ENCODE measurements at regions not wholly inside any gene's neighbourhood (a gene's known extent, or its start where the extent isn't known, plus 50 kb on each side); places are given as distances from the start of the nearest gene placed in this dataset.
A peak's percentile ranks its signal among the peaks of the same experiment; 100 is the strongest.

DNA sequence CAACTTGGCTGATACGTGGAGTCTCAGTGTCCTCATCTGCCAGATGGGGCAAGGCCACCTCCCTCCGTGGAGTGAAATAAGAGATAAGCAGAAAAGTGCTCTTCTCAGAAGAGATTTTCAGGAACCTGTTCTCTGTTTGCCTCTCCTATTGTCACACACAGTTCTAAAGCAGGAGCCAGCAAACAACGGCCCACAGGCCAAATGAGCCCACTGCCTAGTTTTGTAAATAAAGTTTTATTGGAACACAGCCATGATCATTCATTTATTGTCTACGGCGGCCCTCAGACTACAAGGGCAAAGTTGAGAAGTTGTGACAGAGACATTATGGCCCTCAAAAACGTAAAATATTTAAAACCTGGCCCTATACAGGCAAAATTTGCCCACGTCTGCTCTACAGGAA, 256.8 kb upstream of the IGF1R start:
- no peak for DNase-seq

DNA sequence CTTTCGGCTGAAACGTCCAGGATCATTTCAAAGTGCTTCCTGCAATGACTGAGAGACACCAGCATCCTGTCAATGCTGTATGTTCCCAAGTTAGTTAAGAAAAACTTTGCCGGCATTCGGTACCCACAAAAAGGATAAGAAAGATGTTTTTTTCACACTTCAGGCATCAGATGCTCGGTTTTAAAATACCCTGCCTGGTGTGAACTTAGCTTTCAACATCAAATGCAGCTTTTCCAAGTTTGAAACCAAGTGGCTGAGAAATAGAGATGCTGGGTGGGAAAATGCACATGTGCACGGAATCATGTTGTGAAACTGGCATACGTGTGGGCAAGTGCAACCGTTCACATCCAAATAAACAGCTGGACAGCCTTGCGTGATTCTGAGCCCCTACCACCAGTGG, 254.9 kb upstream of the IGF1R start:
- DNase-seq, result no peak

- DNase-seq, result no peak
Observed at GRCh38 chr15:98394546-98394945, 253.8 kb upstream of the IGF1R start.

- DNase-seq, result no peak
Observed at GRCh38 chr15:98395974-98396610, 252.2 kb upstream of the IGF1R start.

DNA sequence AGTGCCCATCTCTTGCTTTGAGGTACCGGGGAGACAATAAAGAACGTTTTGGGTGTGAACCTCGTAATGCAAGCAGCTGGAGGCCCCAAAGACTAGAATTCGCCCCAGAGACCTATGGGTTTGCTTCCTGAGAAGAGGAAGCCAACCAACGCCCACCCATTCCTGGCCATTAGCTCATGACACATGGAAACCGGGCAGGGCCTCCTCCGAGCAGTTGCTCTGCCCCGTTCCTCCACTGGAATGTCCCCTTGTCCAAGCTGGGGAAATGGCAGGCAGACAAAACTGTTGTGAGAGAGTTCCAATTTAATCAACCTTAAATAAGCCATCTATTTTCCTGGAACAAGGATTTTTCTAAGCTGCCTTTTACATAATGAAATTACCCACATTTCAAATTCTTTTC, 250.9 kb upstream of the IGF1R start:
- DNase-seq, result no peak

DNA sequence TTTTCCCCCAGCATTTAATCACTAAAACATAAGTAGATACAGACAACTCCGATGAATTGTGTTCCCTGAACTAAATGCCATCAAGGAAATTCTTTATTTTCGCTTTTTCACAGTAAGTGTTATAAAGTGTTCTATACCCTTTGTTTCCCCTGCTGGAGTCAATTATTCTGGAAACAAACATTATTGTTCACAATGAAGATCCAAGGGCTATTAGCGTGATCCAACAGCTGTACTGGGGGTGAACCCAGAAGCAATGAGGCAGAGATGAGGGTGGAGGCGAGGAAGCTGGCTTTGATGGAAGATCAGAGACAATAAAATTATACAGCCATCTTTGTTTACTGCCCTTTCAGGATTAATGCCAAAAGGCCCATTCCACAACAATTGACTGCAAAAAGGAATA, 250.3 kb upstream of the IGF1R start:
- no peak for DNase-seq

DNA sequence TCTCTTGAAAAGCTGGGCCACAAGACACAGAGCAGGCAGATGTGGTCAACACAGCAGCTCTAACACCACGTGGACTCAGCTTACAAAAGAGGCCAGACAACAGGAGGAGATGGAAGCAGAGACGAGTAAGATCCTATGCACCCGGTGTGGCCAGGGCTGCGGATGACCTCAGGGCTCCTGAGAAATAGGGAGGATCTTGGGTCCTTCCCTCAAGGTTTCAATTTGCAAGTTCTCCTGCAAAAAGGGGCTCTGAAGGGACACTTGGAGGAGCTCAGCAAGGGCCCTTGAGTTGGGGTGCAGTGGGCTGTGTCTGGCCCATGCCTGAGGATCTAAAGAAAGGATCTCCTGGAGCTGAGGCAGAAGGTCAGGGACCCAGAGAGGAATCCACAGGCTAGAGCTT, 249.5 kb upstream of the IGF1R start:
- no peak for DNase-seq

GRCh38 chr15:98400120-98400519, 248.2 kb upstream of the IGF1R start:
- no peak for DNase-seq

DNA sequence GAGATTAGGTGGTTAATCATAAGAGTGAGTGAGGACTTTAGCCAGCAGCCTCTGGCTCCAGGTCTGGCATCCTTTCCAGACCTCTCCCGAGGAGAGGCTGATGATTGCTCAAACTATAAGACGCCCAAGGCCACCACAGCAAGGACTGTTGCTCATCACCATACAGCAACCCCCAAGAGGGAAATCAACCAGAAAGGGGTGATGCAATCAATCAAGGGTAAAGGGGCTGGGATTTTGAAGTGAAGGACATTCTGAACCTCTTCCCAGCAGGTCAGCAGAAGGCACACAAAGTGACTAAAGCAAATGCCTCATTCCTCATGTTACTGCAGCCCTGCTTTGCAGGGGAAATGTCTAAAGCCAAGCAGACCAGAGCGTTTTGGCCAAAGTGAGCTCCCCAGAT, 247.3 kb upstream of the IGF1R start:
- DNase-seq, result no peak

- no peak for DNase-seq
Observed at GRCh38 chr15:98402486-98402885, 245.9 kb upstream of the IGF1R start.

GRCh38 chr15:98403169-98403568, 245.2 kb upstream of the IGF1R start:
- no peak for DNase-seq

DNA sequence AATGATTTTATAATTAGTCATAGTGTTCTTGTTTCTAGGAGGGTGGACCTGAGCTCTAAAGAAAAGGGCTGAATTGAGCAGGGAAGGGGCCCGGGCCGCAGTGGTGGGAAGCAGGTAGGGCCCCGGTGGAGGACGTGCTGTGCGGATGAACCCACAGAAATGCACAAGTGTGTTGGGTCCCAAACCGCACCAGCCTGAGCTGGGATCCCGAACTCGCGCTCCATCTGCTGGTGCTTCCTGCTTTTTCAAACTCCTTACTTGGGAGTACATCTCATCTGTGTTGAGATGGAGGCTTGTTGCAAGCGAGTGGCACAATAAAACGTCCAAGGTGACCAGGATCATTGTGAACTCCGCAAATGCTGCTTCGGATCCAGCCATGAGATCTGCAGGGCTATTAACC, 244.8 kb upstream of the IGF1R start:
- no peak for DNase-seq

DNA sequence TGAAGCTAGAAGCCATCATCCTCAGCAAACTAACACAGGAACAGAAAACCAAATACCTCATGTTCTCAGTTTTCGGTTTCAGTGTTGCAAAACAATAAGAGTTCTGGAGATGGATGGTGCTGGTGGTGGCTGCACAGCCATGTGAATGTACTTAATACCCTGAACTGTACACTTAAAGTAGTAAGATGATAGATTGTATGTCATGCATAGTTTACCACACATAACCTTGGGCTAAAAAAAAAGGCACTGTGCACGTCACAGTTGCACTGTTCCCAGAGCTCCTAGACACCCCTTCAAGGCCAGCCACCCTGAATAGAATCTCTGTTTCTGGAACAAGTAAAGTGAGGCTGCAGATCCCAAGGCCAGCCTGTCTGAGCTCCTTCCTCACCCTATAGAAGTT, 243.3 kb upstream of the IGF1R start:
- DNase-seq, result no peak

DNA sequence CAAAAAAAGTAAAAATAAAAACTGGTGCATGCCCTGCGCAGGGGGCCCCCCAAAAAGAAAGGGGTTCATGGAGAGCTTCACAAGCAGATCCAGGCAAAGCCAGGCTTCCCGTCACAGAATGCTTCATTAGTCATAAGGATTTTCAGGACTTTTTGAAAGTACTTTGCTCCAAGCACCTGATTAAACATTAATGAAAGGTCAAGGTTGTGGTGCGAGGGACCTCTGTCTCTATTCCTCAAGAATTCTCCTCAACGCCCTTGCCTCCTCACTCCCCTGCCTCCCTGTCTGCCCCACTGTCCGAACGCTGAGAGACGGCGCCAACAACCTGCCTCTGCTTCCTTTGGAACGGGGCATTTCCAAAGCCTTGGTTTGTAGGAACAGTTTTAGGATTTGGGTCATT, 240.1 kb upstream of the IGF1R start:
- no peak for DNase-seq

DNA sequence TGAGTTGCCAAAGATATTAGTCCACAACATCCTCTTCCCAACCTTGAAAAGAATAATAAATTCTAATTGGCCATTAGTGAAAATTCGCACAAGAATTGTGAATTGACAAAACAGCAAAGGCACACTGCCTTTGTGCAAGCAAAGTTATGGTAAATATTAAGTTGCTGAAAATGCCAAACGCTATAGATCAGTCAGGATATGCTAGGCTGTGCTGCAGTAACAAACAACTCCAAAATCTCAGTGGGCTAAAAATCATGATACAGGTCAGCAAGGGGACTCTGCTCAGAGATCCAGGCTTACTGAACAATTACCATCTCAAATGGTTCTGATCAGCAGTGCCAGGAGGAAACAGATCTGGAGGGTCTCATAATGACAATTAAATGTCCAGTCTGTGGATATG, 238.0 kb upstream of the IGF1R start:
- DNase-seq, result no peak

- DNase-seq, result no peak
Observed at GRCh38 chr15:98412852-98413251, 235.5 kb upstream of the IGF1R start.

- DNase-seq, result no peak
Observed at GRCh38 chr15:98413933-98414546, 234.3 kb upstream of the IGF1R start.

GRCh38 chr15:98416222-98416855, 232.0 kb upstream of the IGF1R start:
- DNase-seq, result no peak

- DNase-seq, result no peak
Observed at GRCh38 chr15:98417346-98417745, 231.0 kb upstream of the IGF1R start.

DNA sequence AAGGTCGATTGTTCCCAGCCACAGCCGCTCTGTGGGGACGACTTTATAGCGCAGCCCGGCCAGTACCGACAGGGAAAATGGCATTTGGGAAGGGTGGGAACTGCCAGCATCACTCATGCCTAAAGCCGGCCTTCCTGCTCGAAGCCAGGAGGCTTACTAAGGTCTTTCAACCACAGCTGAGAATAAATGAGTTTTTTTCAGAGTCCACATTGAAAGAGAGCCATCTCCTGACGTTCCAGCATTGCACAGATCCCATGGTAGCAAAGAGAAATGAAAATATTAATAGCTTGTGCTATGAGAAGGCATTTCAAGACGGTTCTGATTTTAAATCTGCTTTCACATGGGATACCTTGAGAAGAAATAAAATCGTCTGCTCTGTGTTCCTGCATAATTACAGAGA, 230.2 kb upstream of the IGF1R start:
- no peak for DNase-seq

DNA sequence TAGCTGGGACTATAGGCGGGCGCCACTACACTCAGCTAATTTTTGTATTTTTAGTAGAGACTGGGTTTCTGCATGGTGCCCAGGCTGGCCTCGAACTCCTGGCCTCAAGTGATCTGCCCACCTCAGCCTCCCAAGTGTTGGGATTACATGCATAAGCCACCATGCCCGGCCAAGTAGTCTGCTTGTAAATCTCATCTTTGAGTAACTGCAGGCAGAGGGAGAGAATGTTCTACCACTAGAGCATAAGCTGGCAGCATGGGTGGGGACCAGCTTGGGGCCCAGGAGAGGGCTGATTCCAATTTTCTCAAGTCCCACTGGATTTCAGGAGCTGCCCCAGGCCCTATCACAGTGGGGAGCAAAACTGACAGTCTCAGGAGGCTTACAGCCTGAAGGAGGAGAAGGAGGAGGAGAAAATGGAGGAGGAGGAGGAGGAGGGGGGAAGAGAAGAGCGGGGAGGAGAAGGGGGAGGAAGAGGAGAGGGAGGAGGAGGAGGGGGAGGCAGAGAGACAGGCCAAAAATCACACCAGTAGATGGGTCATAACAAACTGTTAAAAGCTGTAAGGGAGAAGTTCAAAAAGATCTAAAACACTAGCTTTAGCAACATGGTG, 229.1 kb upstream of the IGF1R start:
- DNase-seq, result no peak

- DNase-seq, result no peak
Observed at GRCh38 chr15:98420837-98421236, 227.5 kb upstream of the IGF1R start.

GRCh38 chr15:98421419-98422129, 226.8 kb upstream of the IGF1R start:
- DNase-seq, result peak; percentile 59

GRCh38 chr15:98422130-98422478, 226.2 kb upstream of the IGF1R start:
- no peak for DNase-seq

All from NCI-H1417 treated with DMSO at 0.1 percent for 48 hours (cell line).